ENCODE measurements at regions not wholly inside any gene's neighbourhood (a gene's known extent, or its start where the extent isn't known, plus 50 kb on each side); places are given as distances from the start of the nearest gene placed in this dataset.

DNA sequence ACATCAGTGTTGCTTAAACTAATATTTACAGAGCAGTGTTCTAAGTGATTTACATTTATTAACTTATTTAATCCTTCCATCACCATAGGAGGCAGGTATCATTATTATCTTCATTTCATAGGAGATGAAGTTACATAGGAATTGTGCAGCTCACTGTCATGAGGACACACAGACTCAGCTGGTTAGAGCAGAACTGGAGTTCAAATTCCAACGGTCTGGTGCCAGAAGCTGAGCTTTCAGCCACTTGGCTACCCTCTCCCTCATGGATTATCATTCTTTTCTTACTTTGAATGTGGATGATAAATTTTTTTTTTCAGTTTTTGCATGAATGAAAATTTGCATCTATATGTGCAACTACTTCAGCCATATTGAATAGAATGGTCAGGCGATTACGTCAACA, 86.0 kb upstream of the LRIG1 start:
- TF ChIP-seq, protein P1, sequence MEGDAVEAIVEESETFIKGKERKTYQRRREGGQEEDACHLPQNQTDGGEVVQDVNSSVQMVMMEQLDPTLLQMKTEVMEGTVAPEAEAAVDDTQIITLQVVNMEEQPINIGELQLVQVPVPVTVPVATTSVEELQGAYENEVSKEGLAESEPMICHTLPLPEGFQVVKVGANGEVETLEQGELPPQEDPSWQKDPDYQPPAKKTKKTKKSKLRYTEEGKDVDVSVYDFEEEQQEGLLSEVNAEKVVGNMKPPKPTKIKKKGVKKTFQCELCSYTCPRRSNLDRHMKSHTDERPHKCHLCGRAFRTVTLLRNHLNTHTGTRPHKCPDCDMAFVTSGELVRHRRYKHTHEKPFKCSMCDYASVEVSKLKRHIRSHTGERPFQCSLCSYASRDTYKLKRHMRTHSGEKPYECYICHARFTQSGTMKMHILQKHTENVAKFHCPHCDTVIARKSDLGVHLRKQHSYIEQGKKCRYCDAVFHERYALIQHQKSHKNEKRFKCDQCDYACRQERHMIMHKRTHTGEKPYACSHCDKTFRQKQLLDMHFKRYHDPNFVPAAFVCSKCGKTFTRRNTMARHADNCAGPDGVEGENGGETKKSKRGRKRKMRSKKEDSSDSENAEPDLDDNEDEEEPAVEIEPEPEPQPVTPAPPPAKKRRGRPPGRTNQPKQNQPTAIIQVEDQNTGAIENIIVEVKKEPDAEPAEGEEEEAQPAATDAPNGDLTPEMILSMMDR (IDR thresholded peaks at IDR 0.05) = no peak
- TF ChIP-seq POLR2A (IDR thresholded peaks at IDR 0.05) = no peak
